ENCODE measurements at regions not wholly inside any gene's neighbourhood (a gene's known extent, or its start where the extent isn't known, plus 50 kb on each side); places are given as distances from the start of the nearest gene placed in this dataset.

GRCh38 chr16:62102588-62102987, 66.3 kb upstream of the CDH8 start:
- TF ChIP-seq CTCF (IDR thresholded peaks at IDR 0.05) (no peak), POLR2AphosphoS5 (IDR thresholded peaks at IDR 0.05; ENCODE audit: low read depth, low read length) (no peak), REST (IDR thresholded peaks at IDR 0.05; ENCODE audit: insufficient read depth in 1 of 2, low read depth in 2 of 2, low read length in 1 of 2) (no peak), SIN3A (IDR thresholded peaks at IDR 0.05; ENCODE audit: borderline replicate concordance, insufficient read depth, low read depth, low read length) (no peak), TCF7L2 (IDR thresholded peaks at IDR 0.05; ENCODE audit: low read depth, low read length) (no peak)
